ENCODE measurements at regions not wholly inside any gene's neighbourhood (a gene's known extent, or its start where the extent isn't known, plus 50 kb on each side); places are given as distances from the start of the nearest gene placed in this dataset.

- intact Hi-C loops (cut with micrococcal nuclease) = no loop called here
- peaks cover 0 to 3% of the 10 kb centered on the region in 2 donors for H3K9me3 ChIP-seq (ENCODE audit: control insufficient read depth in 1 of 2, low read length in 2 of 2)
These were observed 253.9 kb downstream of the ZNF536 start for GRCh38 chr19:30625947-30626625.

GRCh38 chr19:30622276-30622675, 250.1 kb downstream of the ZNF536 start:
- Histone ChIP-seq H3K27me3 (ENCODE audit: insufficient read depth, low read length) (no peaks in the 10 kb centered on the region), H3K4me1 (ENCODE audit: insufficient read depth, low read length) (no peaks in the 10 kb centered on the region), H3K27ac (ENCODE audit: low read depth, low read length) (no peak overlapping the region), H3K4me3 (ENCODE audit: low read length in 2 of 2) (no peak overlapping the region), H3K9me3 (ENCODE audit: control insufficient read depth in 1 of 2, low read length in 2 of 2) (peaks cover 0 to 3% of the 10 kb centered on the region in 2 donors), H3K36me3 (ENCODE audit: insufficient read depth, low read length) (no peaks in the 10 kb centered on the region)
- Mint-ChIP-seq H3K9me3 (peaks cover 0 to 23% (median 10%) of the 10 kb centered on the region in 8 donors), H3K27ac (no peak overlapping the region), H3K4me1 (no peaks in the 10 kb centered on the region), H3K27me3 (peaks cover 0 to 17% of the 10 kb centered on the region in 2 donors), H3K4me3 (no peak overlapping the region), H3K36me3 (no peaks in the 10 kb centered on the region)
- POLR2A ChIA-PET (ENCODE audit: partially characterized antibody) = no interaction called here
- CTCF ChIA-PET (ENCODE audit: partially characterized antibody) = no interaction called here
- no peak for DNase-seq
- intact Hi-C loops (cut with micrococcal nuclease) = no loop called here

More at GRCh38 chr19:30625947-30626625, 253.9 kb downstream of the ZNF536 start:
- peaks cover 0 to 27% (median 10%) of the 10 kb centered on the region in 8 donors for H3K9me3 Mint-ChIP-seq
- Histone ChIP-seq H3K27me3 (ENCODE audit: insufficient read depth, low read length) (no peaks in the 10 kb centered on the region), H3K4me1 (ENCODE audit: insufficient read depth, low read length) (no peaks in the 10 kb centered on the region), H3K27ac (ENCODE audit: low read depth, low read length) (no peak overlapping the region), H3K4me3 (ENCODE audit: low read length in 2 of 2) (no peak overlapping the region), H3K36me3 (ENCODE audit: insufficient read depth, low read length) (no peaks in the 10 kb centered on the region)
- peaks cover 0 to 9% of the 10 kb centered on the region in 2 donors for H3K27me3 Mint-ChIP-seq
- DNase-seq = no peak
- no peak overlapping the region for H3K4me3 Mint-ChIP-seq
- H3K36me3 Mint-ChIP-seq = no peaks in the 10 kb centered on the region
- ChIA-PET POLR2A (ENCODE audit: partially characterized antibody) (no interaction called here), CTCF (ENCODE audit: partially characterized antibody) (no interaction called here)
- no peak overlapping the region for H3K27ac Mint-ChIP-seq
- H3K4me1 Mint-ChIP-seq = no peaks in the 10 kb centered on the region

- Mint-ChIP-seq H3K4me1 (no peaks in the 10 kb centered on the region), H3K36me3 (no peaks in the 10 kb centered on the region), H3K27ac (no peak overlapping the region), H3K4me3 (no peak overlapping the region), H3K9me3 (peaks cover 0 to 23% (median 10%) of the 10 kb centered on the region in 8 donors), H3K27me3 (peaks cover 1 to 17% of the 10 kb centered on the region in 2 donors)
- DNase-seq = no peak
- H3K4me3 ChIP-seq (ENCODE audit: low read length in 2 of 2) = no peak overlapping the region
- ChIA-PET POLR2A (ENCODE audit: partially characterized antibody) (no interaction called here), CTCF (ENCODE audit: partially characterized antibody) (no interaction called here)
- peaks cover 0 to 3% of the 10 kb centered on the region in 2 donors for H3K9me3 ChIP-seq (ENCODE audit: control insufficient read depth in 1 of 2, low read length in 2 of 2)
- intact Hi-C loops (cut with micrococcal nuclease) = no loop called here
- H3K27ac ChIP-seq (ENCODE audit: low read depth, low read length) = no peak overlapping the region
- H3K4me1 ChIP-seq (ENCODE audit: insufficient read depth, low read length) = no peaks in the 10 kb centered on the region
- H3K27me3 ChIP-seq (ENCODE audit: insufficient read depth, low read length) = no peaks in the 10 kb centered on the region
- no peaks in the 10 kb centered on the region for H3K36me3 ChIP-seq (ENCODE audit: insufficient read depth, low read length)
These were observed 249.2 kb downstream of the ZNF536 start for GRCh38 chr19:30621326-30621920.

- H3K4me1 ChIP-seq (ENCODE audit: insufficient read depth, low read length) = no peaks in the 10 kb centered on the region
These were observed 248.2 kb downstream of the ZNF536 start for GRCh38 chr19:30620354-30620753.

GRCh38 chr19:30609656-30610270, 237.6 kb downstream of the ZNF536 start:
- H3K27me3 Mint-ChIP-seq = peaks cover 0 to 2% of the 10 kb centered on the region in 2 donors
- intact Hi-C loops (cut with micrococcal nuclease) = no loop called here
- no peak for DNase-seq
- H3K4me3 ChIP-seq (ENCODE audit: low read length in 2 of 2) = no peak overlapping the region
- ChIA-PET POLR2A (ENCODE audit: partially characterized antibody) (no interaction called here), CTCF (ENCODE audit: partially characterized antibody) (no interaction called here)
- no peaks in the 10 kb centered on the region for H3K27me3 ChIP-seq (ENCODE audit: insufficient read depth, low read length)
- H3K4me1 Mint-ChIP-seq = no peaks in the 10 kb centered on the region
- no peak overlapping the region for H3K4me3 Mint-ChIP-seq
- no peak overlapping the region for H3K27ac Mint-ChIP-seq
- no peak overlapping the region for H3K27ac ChIP-seq (ENCODE audit: low read depth, low read length)
- H3K4me1 ChIP-seq (ENCODE audit: insufficient read depth, low read length) = no peaks in the 10 kb centered on the region
- H3K9me3 Mint-ChIP-seq = peaks cover 0 to 7% (median 0%) of the 10 kb centered on the region in 8 donors
- no peaks in the 10 kb centered on the region for H3K36me3 Mint-ChIP-seq
- no peaks in the 10 kb centered on the region for H3K9me3 ChIP-seq (ENCODE audit: control insufficient read depth in 1 of 2, low read length in 2 of 2)
- no peaks in the 10 kb centered on the region for H3K36me3 ChIP-seq (ENCODE audit: insufficient read depth, low read length)

More at GRCh38 chr19:30620354-30620753, 248.2 kb downstream of the ZNF536 start:
- Mint-ChIP-seq H3K27me3 (peaks cover 1 to 19% of the 10 kb centered on the region in 2 donors), H3K4me1 (no peaks in the 10 kb centered on the region), H3K27ac (no peak overlapping the region), H3K4me3 (no peak overlapping the region), H3K9me3 (peaks cover 0 to 23% (median 11%) of the 10 kb centered on the region in 8 donors), H3K36me3 (no peaks in the 10 kb centered on the region)
- Histone ChIP-seq H3K27me3 (ENCODE audit: insufficient read depth, low read length) (no peaks in the 10 kb centered on the region), H3K36me3 (ENCODE audit: insufficient read depth, low read length) (no peaks in the 10 kb centered on the region), H3K27ac (ENCODE audit: low read depth, low read length) (no peak overlapping the region), H3K4me3 (ENCODE audit: low read length in 2 of 2) (no peak overlapping the region), H3K9me3 (ENCODE audit: control insufficient read depth in 1 of 2, low read length in 2 of 2) (peaks cover 0 to 3% of the 10 kb centered on the region in 2 donors)
- intact Hi-C loops (cut with micrococcal nuclease) = no loop called here
- POLR2A ChIA-PET (ENCODE audit: partially characterized antibody) = no interaction called here
- no peak for DNase-seq
- CTCF ChIA-PET (ENCODE audit: partially characterized antibody) = no interaction called here

- CTCF ChIA-PET (ENCODE audit: partially characterized antibody) = no interaction called here
- Mint-ChIP-seq H3K9me3 (peaks cover 0 to 7% (median 0%) of the 10 kb centered on the region in 8 donors), H3K27ac (no peak overlapping the region), H3K36me3 (no peaks in the 10 kb centered on the region), H3K4me1 (no peaks in the 10 kb centered on the region), H3K27me3 (peaks cover 0 to 2% of the 10 kb centered on the region in 2 donors), H3K4me3 (no peak overlapping the region)
- no peak for DNase-seq
- intact Hi-C loops (cut with micrococcal nuclease) = no loop called here
- POLR2A ChIA-PET (ENCODE audit: partially characterized antibody) = no interaction called here
- H3K27ac ChIP-seq (ENCODE audit: low read depth, low read length) = no peak overlapping the region
- no peaks in the 10 kb centered on the region for H3K4me1 ChIP-seq (ENCODE audit: insufficient read depth, low read length)
- H3K27me3 ChIP-seq (ENCODE audit: insufficient read depth, low read length) = no peaks in the 10 kb centered on the region
- H3K4me3 ChIP-seq (ENCODE audit: low read length in 2 of 2) = no peak overlapping the region
- no peaks in the 10 kb centered on the region for H3K9me3 ChIP-seq (ENCODE audit: control insufficient read depth in 1 of 2, low read length in 2 of 2)
- no peaks in the 10 kb centered on the region for H3K36me3 ChIP-seq (ENCODE audit: insufficient read depth, low read length)
These were observed 236.3 kb downstream of the ZNF536 start for GRCh38 chr19:30608471-30608870.
